ENCODE measurements at regions not wholly inside any gene's neighbourhood (a gene's known extent, or its start where the extent isn't known, plus 50 kb on each side); places are given as distances from the start of the nearest gene placed in this dataset.

- no peak for DNase-seq (ENCODE audit: low spot score)
- intact Hi-C loops (cut with DNase I) = no loop called here
These were observed 1020.4 kb upstream of the FBXO33 start for GRCh38 chr14:40452674-40453073.

DNA sequence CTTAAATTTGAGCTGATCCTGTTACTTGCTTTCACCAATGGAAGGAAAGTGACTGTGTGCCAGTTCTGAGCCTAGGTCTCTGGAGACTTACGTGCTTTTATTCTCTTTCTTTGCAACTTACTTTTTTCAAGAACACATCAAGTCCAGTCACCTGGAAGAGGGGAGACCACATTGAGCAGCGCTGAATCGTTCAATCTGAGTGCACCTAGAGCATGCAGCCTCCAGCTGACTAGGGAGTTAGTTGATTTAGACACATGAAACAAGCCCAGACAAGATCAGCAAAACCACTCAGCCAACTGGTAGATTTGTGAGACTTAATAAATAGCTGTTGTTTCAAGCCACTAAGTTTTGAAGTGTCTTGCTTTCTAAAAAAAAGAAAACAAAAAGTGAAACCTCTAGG lies 1014.8 kb upstream of the FBXO33 start:
- no peak for DNase-seq (ENCODE audit: low spot score)
- intact Hi-C loops (cut with DNase I) = no loop called here

DNA sequence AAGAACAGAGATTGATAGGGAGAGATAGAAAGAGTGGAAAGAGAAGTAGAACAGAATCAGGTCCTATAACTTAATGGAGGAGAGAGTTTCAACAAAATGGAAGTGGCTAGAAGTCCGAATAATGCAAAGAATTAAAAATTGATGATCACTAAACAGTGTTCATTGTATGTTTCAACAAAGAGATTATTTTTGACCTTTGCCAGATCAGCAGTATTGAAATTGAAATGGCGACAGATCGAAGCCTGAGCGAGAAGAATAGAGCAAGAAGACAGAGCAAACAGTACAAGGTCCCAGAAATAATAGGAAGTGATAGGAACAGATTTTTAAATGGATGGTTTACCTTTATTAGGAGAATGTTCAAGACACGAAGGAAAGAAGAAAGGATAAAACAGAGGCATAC lies 1012.8 kb upstream of the FBXO33 start:
- DNase-seq (ENCODE audit: low spot score) = no peak
- intact Hi-C loops (cut with DNase I) = no loop called here

DNA sequence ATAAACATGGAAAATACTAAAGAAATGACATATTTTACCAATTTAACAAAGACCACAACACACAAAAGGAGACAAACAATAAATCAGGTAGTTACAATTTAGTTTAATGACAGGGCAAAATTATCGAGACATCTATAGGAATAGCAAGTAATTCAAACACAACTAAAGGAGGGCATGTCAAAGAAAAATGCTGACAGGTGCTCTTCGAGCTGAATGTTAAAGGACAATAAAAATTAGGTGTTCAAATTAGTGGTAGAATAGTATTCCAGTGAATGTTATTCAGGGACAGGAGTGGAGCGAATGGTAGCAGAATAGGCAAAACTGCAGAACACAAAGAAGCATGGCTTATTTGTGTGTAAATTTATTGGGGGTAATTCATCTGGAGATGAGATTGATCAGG lies 1004.3 kb upstream of the FBXO33 start:
- no peak for DNase-seq (ENCODE audit: low spot score)
- intact Hi-C loops (cut with DNase I) = no loop called here

- DNase-seq (ENCODE audit: low spot score) = no peak
- intact Hi-C loops (cut with DNase I) = no loop called here
These were observed 985.7 kb upstream of the FBXO33 start for GRCh38 chr14:40417777-40418401.

GRCh38 chr14:40416565-40416964 lies 984.3 kb upstream of the FBXO33 start:
- DNase-seq (ENCODE audit: low spot score) = no peak
- intact Hi-C loops (cut with DNase I) = no loop called here

GRCh38 chr14:40414386-40414785 lies 982.2 kb upstream of the FBXO33 start:
- no peak for DNase-seq (ENCODE audit: low spot score)
- intact Hi-C loops (cut with DNase I) = no loop called here

DNA sequence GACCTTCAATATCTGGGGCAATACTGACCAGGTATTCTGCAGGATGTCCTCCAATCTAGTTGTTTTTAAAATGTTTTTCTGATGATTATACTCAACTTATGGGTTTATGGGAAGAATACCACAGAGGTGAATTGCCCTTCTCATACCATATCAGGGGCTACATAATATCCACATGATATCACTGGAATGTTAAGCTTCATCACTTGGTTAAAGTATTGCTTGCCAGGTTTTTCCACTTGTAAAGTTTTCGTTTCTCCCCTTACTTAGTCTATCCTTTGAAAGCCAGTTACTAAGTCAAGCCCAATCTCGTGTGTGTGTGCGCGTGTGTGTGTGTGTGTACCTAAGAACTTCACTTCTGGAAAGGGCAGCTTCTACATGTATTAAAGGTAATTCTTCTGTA lies 980.9 kb upstream of the FBXO33 start:
- intact Hi-C loops (cut with DNase I) = no loop called here

GRCh38 chr14:40410708-40411107 lies 978.5 kb upstream of the FBXO33 start:
- intact Hi-C loops (cut with DNase I) = no loop called here
- no peak for DNase-seq (ENCODE audit: low spot score)

More for the DNA sequence above, 980.9 kb upstream of the FBXO33 start:
- DNase-seq (ENCODE audit: low spot score) = no peak

GRCh38 chr14:40402957-40403356 lies 970.7 kb upstream of the FBXO33 start:
- intact Hi-C loops (cut with DNase I) = no loop called here
- DNase-seq (ENCODE audit: low spot score) = no peak

- intact Hi-C loops (cut with DNase I) = no loop called here
These were observed 966.7 kb upstream of the FBXO33 start for GRCh38 chr14:40398981-40399380.

GRCh38 chr14:40394634-40395340 lies 962.6 kb upstream of the FBXO33 start:
- no peak for DNase-seq (ENCODE audit: low spot score)

More at GRCh38 chr14:40398981-40399380, 966.7 kb upstream of the FBXO33 start:
- DNase-seq (ENCODE audit: low spot score) = no peak

DNA sequence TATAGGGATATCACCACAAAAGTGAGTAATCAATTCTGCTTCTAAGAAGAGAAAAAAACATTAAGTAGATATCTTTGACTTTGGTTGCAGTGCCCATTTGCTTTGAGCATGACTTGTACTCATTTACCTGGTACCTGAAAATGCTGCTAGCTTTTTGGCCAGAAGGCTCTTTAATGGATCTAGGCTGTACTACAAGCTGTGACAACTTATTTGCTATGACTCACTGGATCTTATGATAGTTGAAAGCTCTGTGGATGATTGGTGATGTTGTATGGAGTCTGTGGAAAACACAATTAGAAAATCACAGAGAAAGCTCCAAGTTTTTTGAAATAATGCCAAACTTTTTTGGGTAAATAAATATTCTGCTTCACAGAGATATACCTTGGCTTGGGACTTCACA lies 960.9 kb upstream of the FBXO33 start:
- DNase-seq (ENCODE audit: low spot score) = no peak
- intact Hi-C loops (cut with DNase I) = no loop called here

More at GRCh38 chr14:40394634-40395340, 962.6 kb upstream of the FBXO33 start:
- intact Hi-C loops (cut with DNase I) = no loop called here

GRCh38 chr14:40386433-40386832 lies 954.2 kb upstream of the FBXO33 start:
- intact Hi-C loops (cut with DNase I) = no loop called here
- DNase-seq (ENCODE audit: low spot score) = no peak

DNA sequence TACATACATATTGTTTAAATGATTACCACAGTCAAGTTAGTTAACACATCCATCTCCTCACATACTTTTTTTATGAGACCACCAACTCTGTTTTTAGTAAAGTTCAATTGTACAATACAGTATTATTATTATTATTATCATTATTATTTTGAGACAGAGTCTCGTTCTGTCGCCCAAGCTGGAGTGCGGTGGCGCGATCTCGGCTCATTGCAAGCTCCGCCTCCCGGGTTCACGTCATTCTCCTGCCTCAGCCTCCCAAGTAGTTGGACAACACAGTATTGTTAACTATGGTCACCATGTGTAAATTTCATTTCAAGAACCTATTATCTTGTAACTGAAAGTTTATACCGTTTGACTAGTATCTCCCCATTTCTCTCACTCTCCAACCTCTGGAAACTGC lies 942.0 kb upstream of the FBXO33 start:
- intact Hi-C loops (cut with DNase I) = no loop called here

GRCh38 chr14:40371011-40371410 lies 938.8 kb upstream of the FBXO33 start:
- DNase-seq (ENCODE audit: low spot score) = no peak
- intact Hi-C loops (cut with DNase I) = no loop called here

More for the DNA sequence above, 942.0 kb upstream of the FBXO33 start:
- no peak for DNase-seq (ENCODE audit: low spot score)

DNA sequence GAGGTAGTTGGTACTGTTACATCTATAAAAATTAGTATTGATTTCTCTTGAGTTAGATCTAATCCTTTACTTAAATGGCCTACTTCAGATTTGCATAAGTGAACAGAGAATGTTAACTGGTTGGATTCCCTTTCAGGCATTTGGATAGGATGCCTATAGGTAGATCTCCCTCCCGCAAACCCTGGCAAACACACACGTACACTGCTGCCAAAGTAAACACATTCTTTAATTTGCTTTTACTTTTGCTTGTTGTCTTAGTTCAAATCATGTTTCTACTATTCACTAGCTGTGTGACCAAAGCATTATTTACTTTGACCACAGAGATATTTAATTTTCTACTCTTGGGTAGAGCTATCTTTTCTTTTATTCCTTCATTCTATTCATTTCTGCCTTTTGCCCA lies 936.1 kb upstream of the FBXO33 start:
- no peak for DNase-seq (ENCODE audit: low spot score)
- intact Hi-C loops (cut with DNase I) = no loop called here

GRCh38 chr14:40367717-40368116 lies 935.5 kb upstream of the FBXO33 start:
- no peak for DNase-seq (ENCODE audit: low spot score)
- intact Hi-C loops (cut with DNase I) = no loop called here

DNA sequence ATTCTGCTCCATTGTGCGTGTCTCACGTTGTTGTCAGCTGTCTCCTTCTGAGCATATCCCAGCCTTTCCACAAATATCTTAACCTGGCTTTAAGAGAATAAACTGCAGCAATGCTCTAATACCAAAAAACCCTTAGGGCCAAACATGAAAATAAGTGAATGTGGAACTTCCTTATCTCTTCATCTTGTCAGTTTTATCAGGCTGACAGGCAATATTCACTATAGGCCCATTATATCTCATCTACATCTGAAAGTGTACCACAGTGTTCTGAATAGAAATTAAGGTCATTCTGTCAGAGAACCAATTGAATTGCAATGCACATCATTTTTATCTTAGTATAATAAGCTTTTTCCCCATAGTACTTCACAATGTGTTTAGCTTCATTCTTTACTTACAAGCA lies 933.1 kb upstream of the FBXO33 start:
- intact Hi-C loops (cut with DNase I) = no loop called here

DNA sequence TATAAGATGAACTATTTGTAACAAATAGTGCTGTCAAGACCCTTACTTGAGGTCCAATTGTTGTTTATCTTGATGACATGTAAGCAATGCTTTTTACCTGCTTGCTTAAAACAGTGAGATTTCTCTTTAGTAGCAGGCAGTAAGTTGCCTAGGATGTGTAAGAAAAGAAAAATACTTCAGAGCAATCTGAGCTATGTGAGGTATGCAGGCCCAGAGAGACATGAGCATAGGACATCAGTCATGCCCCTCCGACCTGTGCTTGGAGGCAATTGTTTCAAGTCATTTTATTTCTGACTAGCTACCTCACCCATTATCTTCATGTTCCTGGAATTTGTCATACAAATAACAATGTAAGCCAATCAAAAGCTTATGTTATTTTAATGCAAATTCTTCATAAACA lies 930.6 kb upstream of the FBXO33 start:
- intact Hi-C loops (cut with DNase I) = no loop called here
- DNase-seq (ENCODE audit: low spot score) = no peak

More for the DNA sequence above, 933.1 kb upstream of the FBXO33 start:
- DNase-seq (ENCODE audit: low spot score) = no peak

GRCh38 chr14:40354754-40355153 lies 922.5 kb upstream of the FBXO33 start:
- intact Hi-C loops (cut with DNase I) = no loop called here
- DNase-seq (ENCODE audit: low spot score) = no peak

Measured in cardiac septum (tissue), 1 donor.